Heart right ventricle (tissue), 16 donors: ENCODE measurements at regions not wholly inside any gene's neighbourhood (a gene's known extent, or its start where the extent isn't known, plus 50 kb on each side); places are given as distances from the start of the nearest gene placed in this dataset.

Source experiments
- ATAC-seq, 8 donors: fragments of 200-7000 bp; cut with Tn5 transposase; one replicate each; pipeline ENCODE4 v1.9.1; 2020; ENCODE audit warnings: mild to moderate bottlenecking in 8 of 8, moderate library complexity in 8 of 8, moderate number of reproducible peaks in 1 of 8
- DNase-seq, 2 donors: peaks; one replicate each; pipeline ENCODE4 v3.0.0-alpha.2; 2020
- H3K27ac ChIP-seq, 10 donors: fragments of 200-600 bp; sonication (generic) in 2 of 10; one replicate each; pipeline versions ENCODE4 v1.5.0 to v1.8.0; 2020 to 2022; ENCODE audit warnings: mild to moderate bottlenecking in 3 of 10
- H3K27me3 ChIP-seq, 7 donors: fragments of 200-600 bp; one replicate each; pipeline ENCODE4 v1.8.0; 2021 to 2022; ENCODE audit warnings: mild to moderate bottlenecking in 2 of 7
- H3K36me3 ChIP-seq, 9 donors: fragments of 200-600 bp; sonication (generic) in 1 of 9; one replicate each; pipeline versions ENCODE4 v1.5.0 to v1.8.0; 2020 to 2022; ENCODE audit warnings: mild to moderate bottlenecking in 2 of 9
- H3K4me1 ChIP-seq, 9 donors: fragments of 200-600 bp; sonication (generic) in 1 of 9; one replicate each; pipeline versions ENCODE4 v1.5.0 to v1.8.0; 2020 to 2022; ENCODE audit warnings: mild to moderate bottlenecking in 4 of 9
- H3K4me3 ChIP-seq, 10 donors: fragments of 200-600 bp; sonication (generic) in 2 of 10; one replicate each; pipeline versions ENCODE4 v1.5.0 to v1.8.0; 2020 to 2022; ENCODE audit warnings: mild to moderate bottlenecking in 7 of 10, moderate library complexity in 2 of 10
- H3K9me3 ChIP-seq, 11 donors: fragments of 200-600 bp in 10 of 11; sonication (generic) in 2 of 11; one replicate each; pipeline versions ENCODE4 v1.5.0 to v1.8.0; 2013 to 2022; ENCODE audit warnings: mild to moderate bottlenecking in 2 of 11, control low read depth in 1 of 11, moderate library complexity in 1 of 11
- CTCF ChIP-seq, 9 donors: fragments of 200-600 bp; sonication (generic) in 2 of 9; IDR thresholded peaks; one replicate each; pipeline versions ENCODE4 v1.5.0 to v1.8.0; 2021 to 2022; ENCODE audit warnings: antibody characterized with exemption in 9 of 9, mild to moderate bottlenecking in 5 of 9, moderate library complexity in 1 of 9
- WGBS, 2 donors: extraction: QIAGEN DNeasy Blood & Tissue Kit; methylation state at CpG; one replicate each; pipeline ENCODE4 v1.1.7; 2013; ENCODE audit warnings: inconsistent platforms in 1 of 2; 5-methylcytosine and 5-hydroxymethylcytosine counted together
- intact Hi-C, 10 donors: fragments of 100-400 bp; cut with DNase I; formaldehyde crosslinking; loops; one replicate each; pipeline versions ENCODE4 v1.11.1 to v1.14.2; 2022
- donor health status: Arrhythmogenic right ventricular cardiomyopathy.
- donor health status: ischemic (EF 13 %, LVEDD 7.1; RV severe dilation, severe dysfunction).
- donor health status: healthy with polysubstance abuse.
- donor health status: DM: no; HTN: yes; CAD: no.
- donor health status: DM: no; HTN: no; CAD: no.
- donor health status: ischemic (EF 25% LVEDD 6.9; RV normal size, moderate dysfunction).
- donor health status: ischemic (EF 25% LVEDD 5.7; RV mildly dilated, moderate dysfunction).
- donor health status: healthy.
- donor health status: DM: yes; HTN: yes; CAD: no.
- donor health status: Ischemic cardiomyopathy.
- donor health status: ischemic (EF 35%, LVEDD 5.7; RV mildly dilated, moderate dysfunction).
- donor health status: nonischemic (EF 11% LVEDD 7.7; RV severe dilation, severe dysfunction).
- donor health status: DM: yes; HTN: yes; CAD: no.
- donor health status: PGD.
- donor health status: ischemic (EF 29% LVEDD 5.4; RV normal size, mild dysfunction).
- donor health status: nonischemic (EF 23%, LVEDD 6.1; RV moderate dilation, normal function).

GRCh38 chr2:7490672-7491071 is 573.5 kb downstream of the RNF144A start:
- no peak for DNase-seq

GRCh38 chr2:7492719-7493118 is 575.5 kb downstream of the RNF144A start:
- Histone ChIP-seq H3K9me3 (peaks cover 0 to 20% (median 0%) of the 10 kb centered on the region in 11 donors), H3K27ac (no peak overlapping the region), H3K4me3 (no peak overlapping the region), H3K27me3 (peaks cover 0 to 3% (median 0%) of the 10 kb centered on the region in 7 donors), H3K4me1 (no peaks in the 10 kb centered on the region), H3K36me3 (no peaks in the 10 kb centered on the region)
- intact Hi-C loops = no loop called here
- TF ChIP-seq CTCF (IDR thresholded peaks at IDR 0.05) = no peak
- DNase-seq (no peak), ATAC-seq (no peak)
- WGBS, 2 donors = 88 to 94% methylated on average over 1 of the region's 1 CpG

More at GRCh38 chr2:7490672-7491071, 573.5 kb downstream of the RNF144A start:
- ATAC-seq = no peak
- intact Hi-C loops = no loop called here
- peaks cover 0 to 20% (median 0%) of the 10 kb centered on the region in 11 donors for H3K9me3 ChIP-seq
- no peaks in the 10 kb centered on the region for H3K27me3 ChIP-seq
- H3K27ac ChIP-seq = no peak overlapping the region
- no peaks in the 10 kb centered on the region for H3K36me3 ChIP-seq
- no peak for TF ChIP-seq CTCF (IDR thresholded peaks at IDR 0.05)
- 83 to 90% methylated on average over 5 of the region's 5 CpGs for WGBS, 2 donors
- no peak overlapping the region for H3K4me3 ChIP-seq
- H3K4me1 ChIP-seq = no peaks in the 10 kb centered on the region

- intact Hi-C loops = no loop called here
- 72 to 73% methylated on average over 4 of the region's 4 CpGs for whole genome bisulfite sequencing, 2 donors
- TF ChIP-seq CTCF (IDR thresholded peaks at IDR 0.05) = no peak
- no peak for DNase-seq
- Histone ChIP-seq H3K27me3 (peaks cover 0 to 3% (median 0%) of the 10 kb centered on the region in 7 donors), H3K4me1 (no peaks in the 10 kb centered on the region), H3K27ac (no peak overlapping the region), H3K36me3 (no peaks in the 10 kb centered on the region), H3K9me3 (peaks cover 0 to 20% (median 0%) of the 10 kb centered on the region in 11 donors), H3K4me3 (no peak overlapping the region)
- ATAC-seq = no peak
These were observed 580.0 kb downstream of the RNF144A start for GRCh38 chr2:7497178-7497577.

- Histone ChIP-seq H3K27ac (no peak overlapping the region), H3K9me3 (peaks cover 0 to 15% (median 0%) of the 10 kb centered on the region in 11 donors), H3K4me1 (no peaks in the 10 kb centered on the region), H3K27me3 (peaks cover 0 to 3% (median 0%) of the 10 kb centered on the region in 7 donors), H3K36me3 (no peaks in the 10 kb centered on the region), H3K4me3 (no peak overlapping the region)
- intact Hi-C loops = no loop called here
- ATAC-seq = no peak
- no peak for TF ChIP-seq CTCF (IDR thresholded peaks at IDR 0.05)
- DNase-seq = no peak
- 72 to 82% methylated on average over 2 of the region's 2 CpGs for WGBS, 2 donors
These were observed 581.8 kb downstream of the RNF144A start for GRCh38 chr2:7499018-7499417.
